ENCODE measurements at regions not wholly inside any gene's neighbourhood (a gene's known extent, or its start where the extent isn't known, plus 50 kb on each side); places are given as distances from the start of the nearest gene placed in this dataset.

GRCh38 chr14:100955201-100955600 lies 51.7 kb upstream of the RTL1 start:
- Histone ChIP-seq H3K27ac (ENCODE audit: low read depth, low read length) (no peak overlapping the region), H3K4me1 (ENCODE audit: insufficient read depth, low read length) (no peaks in the 10 kb centered on the region), H3K27me3 (ENCODE audit: insufficient read depth, low read length, poor library complexity, severe bottlenecking) (no peaks in the 10 kb centered on the region), H3K9me3 (ENCODE audit: low read length) (no peaks in the 10 kb centered on the region), H3K4me3 (ENCODE audit: low read length) (no peak overlapping the region), H3K36me3 (ENCODE audit: insufficient read depth, low read length) (no peaks in the 10 kb centered on the region)
- Mint-ChIP-seq H3K9me3 (no peaks in the 10 kb centered on the region), H3K27me3 (peaks cover 3 to 38% of the 10 kb centered on the region in 2 donors), H3K36me3 (no peaks in the 10 kb centered on the region), H3K4me3 (no peak overlapping the region), H3K27ac (no peak overlapping the region), H3K4me1 (no peaks in the 10 kb centered on the region)
- ChIA-PET CTCF (no interaction called here), POLR2A (no interaction called here)
- no peak for DNase-seq

GRCh38 chr14:100962494-100962893 lies 59.0 kb upstream of the RTL1 start:
- no peak overlapping the region for H3K4me3 Mint-ChIP-seq
- no peaks in the 10 kb centered on the region for H3K4me1 Mint-ChIP-seq
- ChIA-PET POLR2A (no interaction called here), CTCF (no interaction called here)
- H3K36me3 Mint-ChIP-seq = no peaks in the 10 kb centered on the region
- H3K27me3 Mint-ChIP-seq = peaks cover 4 to 31% of the 10 kb centered on the region in 2 donors
- no peak for DNase-seq
- H3K27ac ChIP-seq (ENCODE audit: low read depth, low read length) = no peak overlapping the region
- H3K27me3 ChIP-seq (ENCODE audit: insufficient read depth, low read length, poor library complexity, severe bottlenecking) = no peaks in the 10 kb centered on the region
- no peak overlapping the region for H3K4me3 ChIP-seq (ENCODE audit: low read length)
- no peak overlapping the region for H3K27ac Mint-ChIP-seq
- H3K4me1 ChIP-seq (ENCODE audit: insufficient read depth, low read length) = no peaks in the 10 kb centered on the region
- peaks cover 0 to 2% (median 0%) of the 10 kb centered on the region in 5 donors for H3K9me3 Mint-ChIP-seq
- H3K9me3 ChIP-seq (ENCODE audit: low read length) = no peaks in the 10 kb centered on the region
- no peaks in the 10 kb centered on the region for H3K36me3 ChIP-seq (ENCODE audit: insufficient read depth, low read length)

GRCh38 chr14:100965296-100965695 lies 61.8 kb upstream of the RTL1 start:
- Histone ChIP-seq H3K4me3 (ENCODE audit: low read length) (no peak overlapping the region), H3K36me3 (ENCODE audit: insufficient read depth, low read length) (no peaks in the 10 kb centered on the region), H3K4me1 (ENCODE audit: insufficient read depth, low read length) (no peaks in the 10 kb centered on the region), H3K27me3 (ENCODE audit: insufficient read depth, low read length, poor library complexity, severe bottlenecking) (no peaks in the 10 kb centered on the region), H3K9me3 (ENCODE audit: low read length) (no peaks in the 10 kb centered on the region), H3K27ac (ENCODE audit: low read depth, low read length) (no peak overlapping the region)
- POLR2A ChIA-PET = no interaction called here
- Mint-ChIP-seq H3K27me3 (peaks cover 4 to 22% of the 10 kb centered on the region in 2 donors), H3K36me3 (no peaks in the 10 kb centered on the region), H3K9me3 (peaks cover 0 to 2% (median 0%) of the 10 kb centered on the region in 5 donors), H3K4me1 (no peaks in the 10 kb centered on the region), H3K4me3 (no peak overlapping the region), H3K27ac (no peak overlapping the region)
- CTCF ChIA-PET = no interaction called here
- peak in 1 of 5 donors; percentile 35 for DNase-seq

- Histone ChIP-seq H3K4me3 (ENCODE audit: low read length) (no peak overlapping the region), H3K27ac (ENCODE audit: low read depth, low read length) (no peak overlapping the region), H3K9me3 (ENCODE audit: low read length) (no peaks in the 10 kb centered on the region), H3K36me3 (ENCODE audit: insufficient read depth, low read length) (no peaks in the 10 kb centered on the region), H3K27me3 (ENCODE audit: insufficient read depth, low read length, poor library complexity, severe bottlenecking) (no peaks in the 10 kb centered on the region), H3K4me1 (ENCODE audit: insufficient read depth, low read length) (no peaks in the 10 kb centered on the region)
- Mint-ChIP-seq H3K36me3 (no peaks in the 10 kb centered on the region), H3K27ac (no peak overlapping the region), H3K4me1 (no peaks in the 10 kb centered on the region), H3K4me3 (no peak overlapping the region), H3K9me3 (peaks cover 0 to 2% (median 0%) of the 10 kb centered on the region in 5 donors), H3K27me3 (peaks cover 3 to 12% of the 10 kb centered on the region in 2 donors)
- DNase-seq = no peak
- ChIA-PET CTCF (no interaction called here), POLR2A (no interaction called here)
Observed at GRCh38 chr14:100967178-100967577, 63.7 kb upstream of the RTL1 start.

- Histone ChIP-seq H3K4me3 (ENCODE audit: low read length) (no peak overlapping the region), H3K9me3 (ENCODE audit: low read length) (no peaks in the 10 kb centered on the region), H3K36me3 (ENCODE audit: insufficient read depth, low read length) (no peaks in the 10 kb centered on the region), H3K4me1 (ENCODE audit: insufficient read depth, low read length) (no peaks in the 10 kb centered on the region), H3K27ac (ENCODE audit: low read depth, low read length) (no peak overlapping the region), H3K27me3 (ENCODE audit: insufficient read depth, low read length, poor library complexity, severe bottlenecking) (no peaks in the 10 kb centered on the region)
- Mint-ChIP-seq H3K9me3 (peaks cover 0 to 2% (median 0%) of the 10 kb centered on the region in 5 donors), H3K27ac (no peak overlapping the region), H3K4me1 (no peaks in the 10 kb centered on the region), H3K4me3 (no peak overlapping the region), H3K27me3 (peaks cover 3 to 12% of the 10 kb centered on the region in 2 donors), H3K36me3 (no peaks in the 10 kb centered on the region)
- POLR2A ChIA-PET = no interaction called here
- no peak for DNase-seq
- CTCF ChIA-PET = no interaction called here
Observed at GRCh38 chr14:100967930-100968329, 64.4 kb upstream of the RTL1 start.

GRCh38 chr14:100972118-100972897 lies 68.8 kb upstream of the RTL1 start:
- no peaks in the 10 kb centered on the region for H3K36me3 ChIP-seq (ENCODE audit: insufficient read depth, low read length)
- no peak for DNase-seq
- ChIA-PET POLR2A (no interaction called here), CTCF (no interaction called here)
- no peaks in the 10 kb centered on the region for H3K36me3 Mint-ChIP-seq
- no peaks in the 10 kb centered on the region for H3K9me3 ChIP-seq (ENCODE audit: low read length)
- no peaks in the 10 kb centered on the region for H3K27me3 ChIP-seq (ENCODE audit: insufficient read depth, low read length, poor library complexity, severe bottlenecking)
- H3K27me3 Mint-ChIP-seq = peaks cover 1 to 3% of the 10 kb centered on the region in 2 donors
- H3K4me1 Mint-ChIP-seq = no peaks in the 10 kb centered on the region
- H3K4me3 ChIP-seq (ENCODE audit: low read length) = no peak overlapping the region
- H3K27ac Mint-ChIP-seq = no peak overlapping the region
- no peak overlapping the region for H3K4me3 Mint-ChIP-seq
- no peaks in the 10 kb centered on the region for H3K9me3 Mint-ChIP-seq
- no peak overlapping the region for H3K27ac ChIP-seq (ENCODE audit: low read depth, low read length)
- H3K4me1 ChIP-seq (ENCODE audit: insufficient read depth, low read length) = no peaks in the 10 kb centered on the region

- no peak overlapping the region for H3K27ac ChIP-seq (ENCODE audit: low read depth, low read length)
- H3K4me1 ChIP-seq (ENCODE audit: insufficient read depth, low read length) = no peaks in the 10 kb centered on the region
- Mint-ChIP-seq H3K27ac (no peak overlapping the region), H3K9me3 (no peaks in the 10 kb centered on the region), H3K36me3 (no peaks in the 10 kb centered on the region), H3K27me3 (peaks cover 12 to 13% of the 10 kb centered on the region in 2 donors), H3K4me3 (no peak overlapping the region), H3K4me1 (no peaks in the 10 kb centered on the region)
- CTCF ChIA-PET = no interaction called here
- H3K27me3 ChIP-seq (ENCODE audit: insufficient read depth, low read length, poor library complexity, severe bottlenecking) = no peaks in the 10 kb centered on the region
- no peaks in the 10 kb centered on the region for H3K9me3 ChIP-seq (ENCODE audit: low read length)
- no peaks in the 10 kb centered on the region for H3K36me3 ChIP-seq (ENCODE audit: insufficient read depth, low read length)
- no peak for DNase-seq
- H3K4me3 ChIP-seq (ENCODE audit: low read length) = no peak overlapping the region
- POLR2A ChIA-PET = no interaction called here
Observed at GRCh38 chr14:100975671-100976070, 72.1 kb upstream of the RTL1 start.

GRCh38 chr14:100979079-100979478 lies 75.6 kb upstream of the RTL1 start:
- no peaks in the 10 kb centered on the region for H3K27me3 ChIP-seq (ENCODE audit: insufficient read depth, low read length, poor library complexity, severe bottlenecking)
- H3K36me3 Mint-ChIP-seq = no peaks in the 10 kb centered on the region
- CTCF ChIA-PET = no interaction called here
- H3K4me3 Mint-ChIP-seq = no peak overlapping the region
- H3K4me3 ChIP-seq (ENCODE audit: low read length) = no peak overlapping the region
- POLR2A ChIA-PET = no interaction called here
- no peaks in the 10 kb centered on the region for H3K9me3 Mint-ChIP-seq
- H3K9me3 ChIP-seq (ENCODE audit: low read length) = no peaks in the 10 kb centered on the region
- H3K27me3 Mint-ChIP-seq = peaks cover 16 to 23% of the 10 kb centered on the region in 2 donors
- no peaks in the 10 kb centered on the region for H3K4me1 ChIP-seq (ENCODE audit: insufficient read depth, low read length)
- no peak overlapping the region for H3K27ac ChIP-seq (ENCODE audit: low read depth, low read length)
- no peak overlapping the region for H3K27ac Mint-ChIP-seq
- no peaks in the 10 kb centered on the region for H3K36me3 ChIP-seq (ENCODE audit: insufficient read depth, low read length)
- H3K4me1 Mint-ChIP-seq = no peaks in the 10 kb centered on the region
- DNase-seq = no peak
